Kidney (tissue), 13 donors: ENCODE measurements at regions not wholly inside any gene's neighbourhood (a gene's known extent, or its start where the extent isn't known, plus 50 kb on each side); places are given as distances from the start of the nearest gene placed in this dataset.

Experiments
- DNase-seq, 5 donors: peaks; one replicate each; pipeline ENCODE4 v3.0.0-alpha.2; 2013 to 2020
- FAIRE-seq: peaks from 2 replicates; lab custom pipeline; 2012; peaks lifted over from hg19 to GRCh38; lab: Jason Lieb, UNC
- H3K27ac ChIP-seq, 2 donors: one replicate each; pipeline ENCODE4 v1.7.0; 2013; ENCODE audit warnings: low read depth in 2 of 2, low read length in 2 of 2, inconsistent platforms in 1 of 2
- H3K27me3 ChIP-seq: one replicate; pipeline ENCODE4 v1.7.1; 2013; ENCODE audit warnings: low read length, inconsistent platforms; ENCODE audit not compliant: control insufficient read depth, insufficient read depth
- H3K36me3 ChIP-seq, 3 donors: one replicate each; pipeline versions ENCODE4 v1.7.0 to v1.7.1; 2013; ENCODE audit warnings: low read length in 3 of 3, control low read depth in 1 of 3, inconsistent platforms in 1 of 3; ENCODE audit not compliant: insufficient read depth in 3 of 3, control insufficient read depth in 2 of 3
- H3K4me1 ChIP-seq, 3 donors: one replicate each; pipeline versions ENCODE4 v1.7.0 to v1.7.1; 2013; ENCODE audit warnings: low read length in 3 of 3, inconsistent platforms in 1 of 3, low read depth in 1 of 3; ENCODE audit not compliant: control insufficient read depth in 2 of 3, insufficient read depth in 2 of 3
- H3K4me3 ChIP-seq, 3 donors: one replicate each; pipeline versions ENCODE4 v1.7.0 to v1.8.1; 2013; ENCODE audit warnings: low read length in 3 of 3, control low read depth in 1 of 3, inconsistent platforms in 1 of 3
- H3K9ac ChIP-seq, 3 donors: one replicate each; pipeline versions ENCODE4 v1.7.0 to v1.7.1; 2013; ENCODE audit warnings: low read length in 3 of 3, control low read depth in 1 of 3, inconsistent platforms in 1 of 3
- H3K9me3 ChIP-seq, 3 donors: one replicate each; pipeline versions ENCODE4 v1.7.0 to v1.7.1; 2013; ENCODE audit warnings: low read length in 3 of 3, control low read depth in 1 of 3, inconsistent platforms in 1 of 3; ENCODE audit not compliant: control insufficient read depth in 2 of 3, insufficient read depth in 1 of 3
- intact Hi-C: fragments of 100-400 bp; cut with DNase I; formaldehyde crosslinking; loops from one replicate; pipeline ENCODE4 v1.11.1; 2022
- TF ChIP-seq, protein P1 (sequence below): IDR thresholded peaks from 3 replicates; pipeline ENCODE4 v1.5.1; 2012; ENCODE audit warnings: mild to moderate bottlenecking, moderate library complexity, borderline replicate concordance; ENCODE audit not compliant: insufficient read depth; ENCODE audit errors: extremely low read depth
- donor health status: control.
- donor health status: control.
- donor health status: control.
- donor health status: control.
- donor health status: control.
- donor health status: DM: yes; HTN: yes; CAD: no.
- donor health status: Normal renal cell carcinoma (clear cell type).

DNA sequence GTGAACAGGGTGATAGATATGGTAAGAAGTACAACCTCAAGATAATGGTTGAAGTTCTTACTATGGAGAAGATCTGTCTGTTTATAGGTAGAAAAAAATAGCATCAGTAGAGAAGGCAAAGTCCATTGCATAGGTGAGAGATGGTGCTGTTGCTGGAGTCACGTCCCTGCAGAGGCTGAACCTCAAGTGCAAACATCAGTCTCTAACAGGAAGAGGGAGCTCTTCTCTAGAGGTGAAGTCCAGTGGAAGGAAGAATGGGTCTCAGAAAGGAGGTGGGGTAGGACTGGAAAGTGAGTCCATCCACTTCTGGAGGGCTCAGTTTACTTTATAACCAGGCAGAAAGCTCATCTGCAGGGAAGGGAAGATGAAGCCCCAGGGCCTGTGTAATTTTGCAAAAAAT is 337.7 kb downstream of the MEIS1 start:
- no peak for FAIRE-seq
- H3K4me3 ChIP-seq = no peak overlapping the region

DNA sequence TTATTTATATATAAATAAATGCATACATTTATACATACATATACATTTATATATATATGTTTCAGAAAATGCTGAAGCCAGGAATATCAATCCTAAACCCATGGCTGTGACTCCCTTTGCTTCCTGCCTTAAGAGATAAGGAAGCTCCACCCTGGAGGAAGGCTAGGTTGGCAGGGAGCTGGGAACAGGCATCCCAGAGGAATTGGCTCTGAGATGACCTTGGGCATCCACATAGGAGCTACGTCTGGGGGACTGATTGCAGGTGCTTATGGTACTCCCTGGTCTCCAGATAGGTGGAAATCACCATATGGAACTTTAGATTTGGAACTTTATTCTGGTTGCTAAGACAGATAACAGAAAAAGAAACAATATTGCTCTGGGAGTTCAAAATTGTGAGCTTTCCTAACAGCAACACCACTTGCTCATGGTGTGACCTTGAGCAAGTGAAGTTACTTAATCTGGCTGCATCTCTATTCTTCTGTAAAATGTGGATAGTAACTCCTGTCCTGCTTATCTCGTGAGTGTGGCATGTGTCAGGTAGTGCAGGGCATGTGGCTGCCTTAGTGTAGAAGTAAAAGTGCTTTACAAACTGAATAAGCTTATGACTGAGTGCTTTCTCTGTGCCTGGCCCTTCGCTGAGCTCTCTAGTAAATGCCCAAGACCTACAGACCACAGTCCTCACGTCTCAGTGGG is 341.0 kb downstream of the MEIS1 start:
- no peak for DNase-seq
- no peak for FAIRE-seq
- H3K27ac ChIP-seq = no peak overlapping the region

More for the DNA sequence above, 337.7 kb downstream of the MEIS1 start:
- Histone ChIP-seq H3K27me3 (no peaks in the 10 kb centered on the region), H3K9me3 (no peaks in the 10 kb centered on the region), H3K36me3 (no peaks in the 10 kb centered on the region), H3K4me1 (no peaks in the 10 kb centered on the region), H3K9ac (no peak overlapping the region), H3K27ac (no peak overlapping the region)
- TF ChIP-seq, protein P1, sequence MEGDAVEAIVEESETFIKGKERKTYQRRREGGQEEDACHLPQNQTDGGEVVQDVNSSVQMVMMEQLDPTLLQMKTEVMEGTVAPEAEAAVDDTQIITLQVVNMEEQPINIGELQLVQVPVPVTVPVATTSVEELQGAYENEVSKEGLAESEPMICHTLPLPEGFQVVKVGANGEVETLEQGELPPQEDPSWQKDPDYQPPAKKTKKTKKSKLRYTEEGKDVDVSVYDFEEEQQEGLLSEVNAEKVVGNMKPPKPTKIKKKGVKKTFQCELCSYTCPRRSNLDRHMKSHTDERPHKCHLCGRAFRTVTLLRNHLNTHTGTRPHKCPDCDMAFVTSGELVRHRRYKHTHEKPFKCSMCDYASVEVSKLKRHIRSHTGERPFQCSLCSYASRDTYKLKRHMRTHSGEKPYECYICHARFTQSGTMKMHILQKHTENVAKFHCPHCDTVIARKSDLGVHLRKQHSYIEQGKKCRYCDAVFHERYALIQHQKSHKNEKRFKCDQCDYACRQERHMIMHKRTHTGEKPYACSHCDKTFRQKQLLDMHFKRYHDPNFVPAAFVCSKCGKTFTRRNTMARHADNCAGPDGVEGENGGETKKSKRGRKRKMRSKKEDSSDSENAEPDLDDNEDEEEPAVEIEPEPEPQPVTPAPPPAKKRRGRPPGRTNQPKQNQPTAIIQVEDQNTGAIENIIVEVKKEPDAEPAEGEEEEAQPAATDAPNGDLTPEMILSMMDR = no peak
- no peak for DNase-seq
- intact Hi-C loops = no loop called here

DNA sequence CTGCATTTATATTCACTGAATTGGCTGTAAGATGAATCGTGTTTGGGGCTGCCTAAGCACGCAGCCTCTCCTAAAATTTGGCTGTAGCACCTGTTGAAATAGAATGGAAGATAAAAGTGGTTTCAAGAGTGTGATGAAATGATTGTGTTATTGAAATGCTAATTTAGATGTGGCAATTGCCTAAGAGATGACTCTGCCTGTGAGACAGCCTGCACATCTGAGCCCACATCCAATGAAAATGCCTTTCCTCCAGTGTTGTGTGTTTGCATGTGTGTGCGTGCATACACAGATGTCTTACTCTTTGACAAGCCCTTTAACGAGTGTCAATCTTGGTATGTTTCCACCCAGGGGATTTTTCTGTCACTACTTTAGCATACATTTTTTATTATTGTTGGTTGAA is 346.9 kb downstream of the MEIS1 start:
- Histone ChIP-seq H3K36me3 (no peaks in the 10 kb centered on the region), H3K9ac (no peak overlapping the region), H3K27ac (no peak overlapping the region), H3K9me3 (no peaks in the 10 kb centered on the region), H3K4me1 (no peaks in the 10 kb centered on the region), H3K4me3 (no peak overlapping the region), H3K27me3 (no peaks in the 10 kb centered on the region)
- TF ChIP-seq, protein P1 = no peak
- intact Hi-C loops = no loop called here
- no peak for FAIRE-seq
- DNase-seq = no peak

More for the DNA sequence above, 341.0 kb downstream of the MEIS1 start:
- no peaks in the 10 kb centered on the region for H3K4me1 ChIP-seq
- H3K36me3 ChIP-seq = no peaks in the 10 kb centered on the region
- TF ChIP-seq, protein P1 = no peak
- no peaks in the 10 kb centered on the region for H3K9me3 ChIP-seq
- no peaks in the 10 kb centered on the region for H3K27me3 ChIP-seq
- H3K9ac ChIP-seq = no peak overlapping the region
- H3K4me3 ChIP-seq = no peak overlapping the region
- intact Hi-C loops = no loop called here
